Endothelial cell of umbilical vein (primary cell): ENCODE measurements at regions not wholly inside any gene's neighbourhood (a gene's known extent, or its start where the extent isn't known, plus 50 kb on each side); places are given as distances from the start of the nearest gene placed in this dataset.

Experiments used
- POLR2A ChIP-seq: IDR thresholded peaks from 2 replicates; pipeline ENCODE4 v1.6.1; 2012; ENCODE audit warnings: low read depth, mild to moderate bottlenecking, control low read depth, low read length
- TF ChIP-seq, protein P1 (sequence below), 2 donors: IDR thresholded peaks; 1 replicate in 1 of 2; 2 replicates in 1 of 2; pipeline ENCODE4 v1.5.1; 2011; ENCODE audit warnings: low read length in 2 of 2, mild to moderate bottlenecking in 2 of 2, moderate library complexity in 2 of 2, control low read depth in 1 of 2, inconsistent platforms in 1 of 2, low read depth in 1 of 2; ENCODE audit not compliant: insufficient read depth in 1 of 2; ENCODE audit errors: extremely low read depth in 1 of 2

DNA sequence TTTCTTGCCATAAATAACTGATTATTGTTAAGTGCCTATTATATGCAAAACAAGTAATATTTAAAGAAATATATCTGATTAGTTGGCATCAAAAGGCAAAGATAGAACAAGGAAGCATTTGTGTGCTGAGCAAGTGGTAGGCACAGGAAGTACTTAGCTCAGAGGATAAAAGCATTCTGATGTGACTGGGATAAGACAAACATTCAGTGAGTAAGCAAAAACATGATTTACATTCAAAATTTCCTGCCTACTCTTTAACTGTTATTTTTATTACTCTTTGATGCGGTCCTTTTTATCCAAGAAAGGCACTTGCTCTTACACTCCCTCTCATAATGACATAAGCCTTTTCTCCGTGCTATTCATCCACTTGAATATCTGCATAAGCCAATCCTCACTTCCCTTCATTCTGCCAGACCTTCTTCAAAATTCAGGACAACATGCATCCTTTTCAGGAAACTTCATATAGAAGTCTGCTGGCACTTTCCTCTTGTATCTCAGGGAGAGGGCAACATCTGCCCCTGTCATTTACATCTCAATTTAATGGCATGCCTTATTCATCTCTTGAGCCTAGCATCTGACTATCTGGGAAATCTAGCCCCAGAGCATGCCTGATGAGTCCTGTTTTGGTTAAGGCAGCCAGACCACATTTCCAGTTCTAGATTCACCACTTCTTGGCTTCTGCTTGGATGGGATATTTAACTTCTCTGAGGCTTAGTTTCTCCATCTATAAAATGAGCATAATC is 478.2 kb upstream of the ROBO2 start:
- TF ChIP-seq, protein P1, sequence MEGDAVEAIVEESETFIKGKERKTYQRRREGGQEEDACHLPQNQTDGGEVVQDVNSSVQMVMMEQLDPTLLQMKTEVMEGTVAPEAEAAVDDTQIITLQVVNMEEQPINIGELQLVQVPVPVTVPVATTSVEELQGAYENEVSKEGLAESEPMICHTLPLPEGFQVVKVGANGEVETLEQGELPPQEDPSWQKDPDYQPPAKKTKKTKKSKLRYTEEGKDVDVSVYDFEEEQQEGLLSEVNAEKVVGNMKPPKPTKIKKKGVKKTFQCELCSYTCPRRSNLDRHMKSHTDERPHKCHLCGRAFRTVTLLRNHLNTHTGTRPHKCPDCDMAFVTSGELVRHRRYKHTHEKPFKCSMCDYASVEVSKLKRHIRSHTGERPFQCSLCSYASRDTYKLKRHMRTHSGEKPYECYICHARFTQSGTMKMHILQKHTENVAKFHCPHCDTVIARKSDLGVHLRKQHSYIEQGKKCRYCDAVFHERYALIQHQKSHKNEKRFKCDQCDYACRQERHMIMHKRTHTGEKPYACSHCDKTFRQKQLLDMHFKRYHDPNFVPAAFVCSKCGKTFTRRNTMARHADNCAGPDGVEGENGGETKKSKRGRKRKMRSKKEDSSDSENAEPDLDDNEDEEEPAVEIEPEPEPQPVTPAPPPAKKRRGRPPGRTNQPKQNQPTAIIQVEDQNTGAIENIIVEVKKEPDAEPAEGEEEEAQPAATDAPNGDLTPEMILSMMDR (IDR thresholded peaks at IDR 0.05; ENCODE audit: extremely low read depth in 1 of 2, insufficient read depth in 1 of 2, low read depth in 1 of 2, low read length in 2 of 2) = no peak
- no peak for TF ChIP-seq POLR2A
